Astrocyte (in vitro differentiated cells and primary cell): ENCODE measurements at regions not wholly inside any gene's neighbourhood (a gene's known extent, or its start where the extent isn't known, plus 50 kb on each side); places are given as distances from the start of the nearest gene placed in this dataset.

ENCODE experiments used
- DNase-seq: peaks from one replicate; pipeline ENCODE4 v3.0.0-alpha.2; 2010; ENCODE audit warnings: low read depth
- FAIRE-seq: peaks from 2 replicates; lab custom pipeline; 2011; peaks lifted over from hg19 to GRCh38; lab: Jason Lieb, UNC
- H2AFZ ChIP-seq: 2 replicates; pipeline ENCODE4 v1.6.0; 2012; ENCODE audit warnings: low read depth, low read length, inconsistent platforms
- H3K27ac ChIP-seq: 2 replicates; pipeline ENCODE4 v1.5.1; 2011; ENCODE audit warnings: low read depth, low read length, inconsistent platforms
- H3K27me3 ChIP-seq: 2 replicates; pipeline ENCODE4 v1.6.0; 2011; ENCODE audit warnings: low read length, inconsistent platforms; ENCODE audit not compliant: insufficient read depth
- H3K36me3 ChIP-seq: 2 replicates; pipeline ENCODE4 v1.5.1; 2011; ENCODE audit warnings: low read length, inconsistent platforms; ENCODE audit not compliant: insufficient read depth
- H3K4me1 ChIP-seq: 2 replicates; pipeline ENCODE4 v1.5.1; 2011; ENCODE audit warnings: low read length, inconsistent platforms; ENCODE audit not compliant: insufficient read depth
- H3K4me2 ChIP-seq: 2 replicates; pipeline ENCODE4 v1.6.0; 2012; ENCODE audit warnings: low read length, inconsistent platforms
- H3K4me3 ChIP-seq: 2 replicates; pipeline ENCODE4 v1.5.1; 2011; ENCODE audit warnings: low read depth, mild to moderate bottlenecking, low read length, inconsistent platforms; ENCODE audit not compliant: insufficient read depth
- H3K79me2 ChIP-seq: 2 replicates; pipeline ENCODE4 v1.6.0; 2012; ENCODE audit warnings: mild to moderate bottlenecking, low read length, inconsistent platforms; ENCODE audit not compliant: insufficient read depth
- H3K9ac ChIP-seq: 2 replicates; pipeline ENCODE4 v1.6.0; 2012; ENCODE audit warnings: mild to moderate bottlenecking, low read length, inconsistent platforms
- H3K9me3 ChIP-seq: 2 replicates; pipeline ENCODE4 v1.5.1; 2012; ENCODE audit warnings: low read depth, mild to moderate bottlenecking, low read length, inconsistent platforms; ENCODE audit not compliant: insufficient read depth
- H4K20me1 ChIP-seq: 2 replicates; pipeline ENCODE4 v1.6.0; 2012; ENCODE audit warnings: low read length, inconsistent platforms; ENCODE audit not compliant: insufficient read depth
- H3K27ac Mint-ChIP-seq: one replicate; pipeline ENCODE4 v1.8.0; 2021; ENCODE audit warnings: mild to moderate bottlenecking, mixed read lengths; ENCODE audit not compliant: unreplicated experiment
- H3K27me3 Mint-ChIP-seq: one replicate; pipeline ENCODE4 v1.8.0; 2021; ENCODE audit warnings: low read depth, mixed read lengths; ENCODE audit not compliant: unreplicated experiment
- H3K36me3 Mint-ChIP-seq: one replicate; pipeline ENCODE4 v1.8.0; 2021; ENCODE audit warnings: low read depth, mixed read lengths; ENCODE audit not compliant: unreplicated experiment
- H3K4me1 Mint-ChIP-seq: one replicate; pipeline ENCODE4 v1.8.0; 2021; ENCODE audit warnings: low read depth, mixed read lengths; ENCODE audit not compliant: unreplicated experiment
- H3K4me3 Mint-ChIP-seq: one replicate; pipeline ENCODE4 v1.8.0; 2021; ENCODE audit warnings: mild to moderate bottlenecking, moderate library complexity, mixed read lengths; ENCODE audit not compliant: unreplicated experiment
- H3K9me3 Mint-ChIP-seq: one replicate; pipeline ENCODE4 v1.8.0; 2021; ENCODE audit warnings: mild to moderate bottlenecking, mixed read lengths; ENCODE audit not compliant: unreplicated experiment
- CTCF ChIP-seq: IDR thresholded peaks from 2 replicates; pipeline ENCODE4 v1.5.1; 2011; ENCODE audit warnings: low read depth, mild to moderate bottlenecking, inconsistent platforms, low read length, moderate library complexity; ENCODE audit not compliant: insufficient read depth
- EZH2 ChIP-seq: IDR thresholded peaks from 2 replicates; pipeline ENCODE4 v1.6.1; 2012; ENCODE audit warnings: mild to moderate bottlenecking, low read length, inconsistent platforms; ENCODE audit not compliant: insufficient read depth

- H3K27ac ChIP-seq = no peak overlapping the region
- H3K79me2 ChIP-seq = no peaks in the 10 kb centered on the region
- no peaks in the 10 kb centered on the region for H3K4me1 ChIP-seq
- no peaks in the 10 kb centered on the region for H3K4me1 Mint-ChIP-seq
- no peak for FAIRE-seq
- no peaks in the 10 kb centered on the region for H3K9me3 ChIP-seq
- no peak for TF ChIP-seq CTCF
- no peak for TF ChIP-seq EZH2
- H3K27me3 ChIP-seq = no peaks in the 10 kb centered on the region
- H3K36me3 Mint-ChIP-seq = peaks cover 6% of the 10 kb centered on the region
- H3K27ac Mint-ChIP-seq = no peak overlapping the region
- no peak overlapping the region for H3K4me3 Mint-ChIP-seq
- no peaks in the 10 kb centered on the region for H3K27me3 Mint-ChIP-seq
- H3K9ac ChIP-seq = no peak overlapping the region
- no peak overlapping the region for H3K4me3 ChIP-seq
- H3K36me3 ChIP-seq = no peaks in the 10 kb centered on the region
- H3K4me2 ChIP-seq = no peak overlapping the region
- H2AFZ ChIP-seq = no peak overlapping the region
- no peak for DNase-seq
- H3K9me3 Mint-ChIP-seq = no peaks in the 10 kb centered on the region
- H4K20me1 ChIP-seq = no peaks in the 10 kb centered on the region
These were observed 167.5 kb downstream of the SEPTIN7 start for GRCh38 chr7:35968140-35968940.

GRCh38 chr7:35969066-35969465 is 168.2 kb downstream of the SEPTIN7 start:
- Mint-ChIP-seq H3K36me3 (peaks cover 6% of the 10 kb centered on the region), H3K9me3 (no peaks in the 10 kb centered on the region), H3K27ac (no peak overlapping the region), H3K4me3 (no peak overlapping the region), H3K4me1 (no peaks in the 10 kb centered on the region), H3K27me3 (no peaks in the 10 kb centered on the region)
- Histone ChIP-seq H3K36me3 (no peaks in the 10 kb centered on the region), H3K79me2 (no peaks in the 10 kb centered on the region), H2AFZ (no peak overlapping the region), H3K4me3 (no peak overlapping the region), H3K4me2 (no peak overlapping the region), H3K27ac (no peak overlapping the region), H3K27me3 (no peaks in the 10 kb centered on the region), H3K4me1 (no peaks in the 10 kb centered on the region), H3K9ac (no peak overlapping the region), H3K9me3 (no peaks in the 10 kb centered on the region), H4K20me1 (no peaks in the 10 kb centered on the region)
- no peak for DNase-seq
- FAIRE-seq = no peak
- no peak for TF ChIP-seq CTCF
- TF ChIP-seq EZH2 = no peak

- Mint-ChIP-seq H3K9me3 (no peaks in the 10 kb centered on the region), H3K27ac (no peak overlapping the region), H3K4me1 (no peaks in the 10 kb centered on the region), H3K36me3 (peaks cover 6% of the 10 kb centered on the region), H3K27me3 (no peaks in the 10 kb centered on the region), H3K4me3 (no peak overlapping the region)
- no peak for FAIRE-seq
- DNase-seq = no peak
- TF ChIP-seq CTCF (no peak), EZH2 (no peak)
- H4K20me1 ChIP-seq = no peaks in the 10 kb centered on the region
- no peak overlapping the region for H3K4me3 ChIP-seq
- H2AFZ ChIP-seq = no peak overlapping the region
- no peaks in the 10 kb centered on the region for H3K27me3 ChIP-seq
- H3K9ac ChIP-seq = no peak overlapping the region
- no peaks in the 10 kb centered on the region for H3K9me3 ChIP-seq
- H3K4me2 ChIP-seq = no peak overlapping the region
- H3K27ac ChIP-seq = no peak overlapping the region
- H3K36me3 ChIP-seq = no peaks in the 10 kb centered on the region
- no peaks in the 10 kb centered on the region for H3K4me1 ChIP-seq
- no peaks in the 10 kb centered on the region for H3K79me2 ChIP-seq
These were observed 169.6 kb downstream of the SEPTIN7 start for GRCh38 chr7:35970458-35970857.
